ENCODE measurements at regions not wholly inside any gene's neighbourhood (a gene's known extent, or its start where the extent isn't known, plus 50 kb on each side); places are given as distances from the start of the nearest gene placed in this dataset.

DNA sequence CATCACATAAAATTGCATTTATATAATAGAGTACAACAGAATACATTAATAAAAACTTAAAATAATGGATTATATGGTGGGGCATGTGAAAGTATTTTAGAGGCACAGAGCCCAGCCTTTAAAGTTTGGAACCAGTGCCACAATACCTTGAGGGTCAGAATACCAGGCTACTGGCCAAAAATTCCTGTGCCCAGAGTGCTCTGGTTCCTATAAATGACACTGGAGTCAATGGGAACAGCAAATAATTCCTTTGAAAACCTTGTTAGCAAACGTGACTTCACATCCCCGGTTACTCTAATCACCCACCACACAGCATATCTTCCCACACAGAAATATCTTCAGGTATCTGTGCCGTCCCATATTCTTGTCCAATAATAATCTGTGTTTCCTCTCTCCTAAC is 1242.6 kb downstream of the DIAPH3 start:
- TF ChIP-seq CTCF (IDR thresholded peaks at IDR 0.05; ENCODE audit: poor library complexity), result no peak
- no peak for TF ChIP-seq EZH2 (IDR thresholded peaks at IDR 0.05; ENCODE audit: borderline replicate concordance)

All from hepatocyte (in vitro differentiated cells).